OCI-LY7 (cell line): ENCODE measurements at regions not wholly inside any gene's neighbourhood (a gene's known extent, or its start where the extent isn't known, plus 50 kb on each side); places are given as distances from the start of the nearest gene placed in this dataset.

Experiments used
- EZH2phosphoT487 ChIP-seq: fragments of 200-600 bp; sonication (generic); IDR thresholded peaks from 2 replicates; pipeline ENCODE4 v1.6.1; 2018; ENCODE audit warnings: low read depth, borderline replicate concordance, mild to moderate bottlenecking, mixed run types, antibody characterized with exemption, low read length, moderate library complexity, mixed read lengths
- TF ChIP-seq, protein P1 (sequence below): fragments of 200-600 bp; sonication (generic); conservative IDR thresholded peaks from 2 replicates; pipeline ENCODE4 v1.5.1; 2014; ENCODE audit warnings: mild to moderate bottlenecking, antibody characterized with exemption, low read length, moderate library complexity, mixed read lengths

GRCh38 chr3:164192974-164193373, 885.3 kb downstream of the SI start:
- TF ChIP-seq, protein P1, sequence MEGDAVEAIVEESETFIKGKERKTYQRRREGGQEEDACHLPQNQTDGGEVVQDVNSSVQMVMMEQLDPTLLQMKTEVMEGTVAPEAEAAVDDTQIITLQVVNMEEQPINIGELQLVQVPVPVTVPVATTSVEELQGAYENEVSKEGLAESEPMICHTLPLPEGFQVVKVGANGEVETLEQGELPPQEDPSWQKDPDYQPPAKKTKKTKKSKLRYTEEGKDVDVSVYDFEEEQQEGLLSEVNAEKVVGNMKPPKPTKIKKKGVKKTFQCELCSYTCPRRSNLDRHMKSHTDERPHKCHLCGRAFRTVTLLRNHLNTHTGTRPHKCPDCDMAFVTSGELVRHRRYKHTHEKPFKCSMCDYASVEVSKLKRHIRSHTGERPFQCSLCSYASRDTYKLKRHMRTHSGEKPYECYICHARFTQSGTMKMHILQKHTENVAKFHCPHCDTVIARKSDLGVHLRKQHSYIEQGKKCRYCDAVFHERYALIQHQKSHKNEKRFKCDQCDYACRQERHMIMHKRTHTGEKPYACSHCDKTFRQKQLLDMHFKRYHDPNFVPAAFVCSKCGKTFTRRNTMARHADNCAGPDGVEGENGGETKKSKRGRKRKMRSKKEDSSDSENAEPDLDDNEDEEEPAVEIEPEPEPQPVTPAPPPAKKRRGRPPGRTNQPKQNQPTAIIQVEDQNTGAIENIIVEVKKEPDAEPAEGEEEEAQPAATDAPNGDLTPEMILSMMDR, result no peak
- TF ChIP-seq EZH2phosphoT487, result no peak
